ENCODE measurements at regions not wholly inside any gene's neighbourhood (a gene's known extent, or its start where the extent isn't known, plus 50 kb on each side); places are given as distances from the start of the nearest gene placed in this dataset.

GRCh38 chr3:28994161-28994905 lies 286.5 kb upstream of the RBMS3 start:
- no peak for TF ChIP-seq CTCF (IDR thresholded peaks at IDR 0.05; ENCODE audit: low read depth, low read length)
- H3K4me3 ChIP-seq (replicated peaks in 1 of 2; ENCODE audit: low read depth in 2 of 2, low read length in 2 of 2), result no peak overlapping the region
- no peak for DNase-seq (ENCODE audit: low read depth in 2 of 2)

- no peak overlapping the region for H3K4me3 ChIP-seq (replicated peaks in 1 of 2; ENCODE audit: low read depth in 2 of 2, low read length in 2 of 2)
- no peak for DNase-seq (ENCODE audit: low read depth in 2 of 2)
- TF ChIP-seq CTCF (IDR thresholded peaks at IDR 0.05; ENCODE audit: low read depth, low read length), result no peak
These were observed 275.8 kb upstream of the RBMS3 start for GRCh38 chr3:29004885-29005599.

GRCh38 chr3:29005862-29006261 lies 275.0 kb upstream of the RBMS3 start:
- no peak for DNase-seq (ENCODE audit: low read depth in 2 of 2)
- H3K4me3 ChIP-seq (replicated peaks in 1 of 2; ENCODE audit: low read depth in 2 of 2, low read length in 2 of 2), result no peak overlapping the region
- no peak for TF ChIP-seq CTCF (IDR thresholded peaks at IDR 0.05; ENCODE audit: low read depth, low read length)

- DNase-seq (ENCODE audit: low read depth in 2 of 2), result no peak
- TF ChIP-seq CTCF (IDR thresholded peaks at IDR 0.05; ENCODE audit: low read depth, low read length), result no peak
- no peak overlapping the region for H3K4me3 ChIP-seq (replicated peaks in 1 of 2; ENCODE audit: low read depth in 2 of 2, low read length in 2 of 2)
These were observed 269.4 kb upstream of the RBMS3 start for GRCh38 chr3:29011441-29011840.

GRCh38 chr3:29011966-29012365 lies 268.9 kb upstream of the RBMS3 start:
- no peak overlapping the region for H3K4me3 ChIP-seq (replicated peaks in 1 of 2; ENCODE audit: low read depth in 2 of 2, low read length in 2 of 2)
- no peak for TF ChIP-seq CTCF (IDR thresholded peaks at IDR 0.05; ENCODE audit: low read depth, low read length)
- DNase-seq (ENCODE audit: low read depth in 2 of 2), result no peak

- DNase-seq (ENCODE audit: low read depth in 2 of 2), result no peak
- TF ChIP-seq CTCF (IDR thresholded peaks at IDR 0.05; ENCODE audit: low read depth, low read length), result no peak
- H3K4me3 ChIP-seq (replicated peaks in 1 of 2; ENCODE audit: low read depth in 2 of 2, low read length in 2 of 2), result no peak overlapping the region
These were observed 257.9 kb upstream of the RBMS3 start for GRCh38 chr3:29022976-29023375.

Data from cardiac fibroblast (primary cell).